Left lung (tissue), 4 donors: ENCODE measurements at regions not wholly inside any gene's neighbourhood (a gene's known extent, or its start where the extent isn't known, plus 50 kb on each side); places are given as distances from the start of the nearest gene placed in this dataset.
A peak's percentile ranks its signal among the peaks of the same experiment; 100 is the strongest.
"Not testable (repeated sequence)": the region's sequence is repeated elsewhere in the genome, so short reads cannot be mapped to it uniquely, and the experiment has no call there.

ENCODE experiments used
- ATAC-seq: fragments of 200-7000 bp; cut with Tn5 transposase; one replicate; pipeline ENCODE4 v1.9.1; 2020; ENCODE audit warnings: moderate library complexity
- DNase-seq, 4 donors: peaks; one replicate each; pipeline ENCODE4 v3.0.0-alpha.2; 2013 to 2020
- H3K27ac ChIP-seq, 2 donors: fragments of 200-600 bp; sonication (generic) in 1 of 2; one replicate each; pipeline versions ENCODE4 v1.5.0 to v1.8.0; 2020 to 2021
- H3K27me3 ChIP-seq, 2 donors: fragments of 200-600 bp; sonication (generic) in 1 of 2; one replicate each; pipeline versions ENCODE4 v1.5.0 to v1.8.0; 2020 to 2021
- H3K36me3 ChIP-seq, 2 donors: fragments of 200-600 bp; sonication (generic) in 1 of 2; one replicate each; pipeline versions ENCODE4 v1.5.0 to v1.8.0; 2020 to 2021
- H3K4me1 ChIP-seq, 2 donors: fragments of 200-600 bp; one replicate each; pipeline ENCODE4 v1.8.0; 2021
- H3K4me3 ChIP-seq, 2 donors: fragments of 200-600 bp; sonication (generic) in 1 of 2; one replicate each; pipeline versions ENCODE4 v1.5.0 to v1.8.0; 2020 to 2021; ENCODE audit warnings: mild to moderate bottlenecking in 1 of 2
- H3K9me3 ChIP-seq, 2 donors: fragments of 200-600 bp; sonication (generic) in 1 of 2; one replicate each; pipeline versions ENCODE4 v1.5.0 to v1.8.0; 2020 to 2021
- CTCF ChIP-seq, 2 donors: fragments of 200-600 bp; sonication (generic) in 1 of 2; IDR thresholded peaks; one replicate each; pipeline versions ENCODE4 v1.5.0 to v1.8.0; 2021; ENCODE audit warnings: antibody characterized with exemption in 2 of 2
- intact Hi-C, 2 donors: fragments of 100-400 bp; cut with DNase I; formaldehyde crosslinking; loops; one replicate each; pipeline versions ENCODE4 v1.11.2 to v1.14.2; 2022
- donor health status: DM: no; HTN: yes; CAD: no.
- donor health status: DM: no; HTN: no; CAD: no.

- TF ChIP-seq CTCF (IDR thresholded peaks at IDR 0.05): no peak
- H3K4me1 ChIP-seq: no peaks in the 10 kb centered on the region
- H3K27me3 ChIP-seq: no peaks in the 10 kb centered on the region
- intact Hi-C loops: no loop called here
- ATAC-seq (no peak), DNase-seq (peak in 1 of 4 donors; percentile 56)
- no peaks in the 10 kb centered on the region for H3K9me3 ChIP-seq
- H3K27ac ChIP-seq: no peak overlapping the region
- no peaks in the 10 kb centered on the region for H3K36me3 ChIP-seq
- H3K4me3 ChIP-seq: no peak overlapping the region
Observed at GRCh38 chr16:88328313-88328980, 54.3 kb upstream of the ZNF469 start.

DNA sequence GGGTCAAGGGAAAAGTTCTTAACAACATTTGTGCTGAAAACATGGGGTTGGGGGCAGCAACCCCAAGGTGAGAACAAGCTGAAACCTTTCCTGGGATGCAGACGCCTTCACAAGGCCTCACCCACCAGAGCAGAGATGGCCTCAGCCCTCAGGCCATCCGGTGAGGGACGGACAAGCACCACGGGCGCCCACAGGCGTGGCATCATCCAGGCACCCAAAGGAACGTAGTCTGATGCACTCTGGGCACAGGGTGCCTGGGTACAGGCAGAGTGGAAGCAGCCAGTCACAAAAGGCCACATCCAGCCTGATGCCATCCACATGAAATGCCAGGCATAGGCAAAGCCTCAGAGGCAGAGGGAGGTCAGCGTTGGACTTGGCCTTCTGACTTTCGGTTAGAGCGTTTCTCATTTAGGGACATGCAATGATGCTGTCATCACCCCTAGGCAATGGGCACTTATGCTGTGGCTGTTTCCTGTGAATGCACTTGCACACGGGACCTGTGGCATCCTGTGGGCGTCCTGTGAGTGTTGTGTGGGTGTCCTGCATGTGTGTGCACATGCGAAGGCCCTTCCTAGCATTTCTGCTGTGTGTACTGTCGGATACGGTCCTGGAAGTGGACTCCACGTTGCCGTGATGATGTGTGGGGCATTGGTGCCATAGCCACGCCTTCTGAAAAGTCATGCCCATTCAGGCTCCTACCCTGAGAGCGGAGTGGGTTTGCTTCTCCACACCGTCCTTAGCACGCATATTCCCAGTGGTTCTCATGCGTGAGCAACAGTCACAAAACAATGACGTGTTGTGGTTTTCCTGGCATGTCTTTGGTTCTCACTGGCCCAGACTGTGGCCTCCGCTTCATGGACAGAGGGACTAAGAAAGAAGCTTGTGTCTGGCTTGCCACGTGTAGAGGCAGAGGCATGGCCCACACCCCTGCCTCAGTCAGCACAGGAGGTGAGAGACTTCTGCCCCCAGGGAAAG lies 52.7 kb upstream of the ZNF469 start:
- DNase-seq (peak in 1 of 4 donors; percentile 50), ATAC-seq (no peak)
- H3K4me3 ChIP-seq: no peak overlapping the region
- no peak for TF ChIP-seq CTCF (IDR thresholded peaks at IDR 0.05)
- no peaks in the 10 kb centered on the region for H3K36me3 ChIP-seq
- H3K9me3 ChIP-seq: no peaks in the 10 kb centered on the region
- no peaks in the 10 kb centered on the region for H3K4me1 ChIP-seq
- intact Hi-C loops: no loop called here
- H3K27ac ChIP-seq: no peak overlapping the region
- H3K27me3 ChIP-seq: no peaks in the 10 kb centered on the region

DNA sequence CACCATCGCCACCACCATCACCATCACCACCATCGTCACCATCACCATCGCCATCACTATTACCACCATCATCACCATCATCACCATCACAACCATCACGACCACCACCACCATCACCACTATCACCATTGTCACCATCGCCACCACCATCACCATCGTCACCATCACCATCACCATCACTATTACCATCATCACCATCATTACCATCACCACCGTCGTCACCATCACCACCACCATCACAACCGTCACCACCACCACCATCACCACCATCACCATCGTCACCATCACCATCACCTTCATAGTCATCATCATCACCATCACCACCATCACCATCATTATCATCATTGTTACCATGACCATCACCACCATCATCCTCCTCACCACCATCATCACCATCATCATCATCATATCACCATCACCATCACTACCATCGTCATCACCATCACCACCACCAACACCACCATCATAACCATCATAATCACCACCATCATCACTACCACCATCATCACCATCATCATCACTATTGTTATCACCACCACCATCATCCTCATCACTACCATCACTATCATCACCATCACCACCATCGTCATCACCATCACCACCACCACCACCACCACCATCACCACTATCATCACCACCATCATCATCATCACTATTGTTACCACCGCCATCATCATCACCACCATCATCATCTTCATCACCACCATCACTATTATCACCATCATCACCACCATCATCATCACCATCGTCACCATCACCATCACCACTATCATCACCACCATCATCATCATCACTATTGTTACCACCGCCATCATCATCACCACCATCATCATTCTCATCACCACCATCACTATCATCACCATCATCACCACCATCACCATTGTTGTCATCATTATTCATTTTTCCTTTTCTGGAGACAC lies 51.5 kb upstream of the ZNF469 start:
- no peak overlapping the region for H3K27ac ChIP-seq
- ATAC-seq (no peak), DNase-seq (no peak)
- intact Hi-C loops: no loop called here
- no peaks in the 10 kb centered on the region for H3K4me1 ChIP-seq
- no peaks in the 10 kb centered on the region for H3K9me3 ChIP-seq
- H3K36me3 ChIP-seq: no peaks in the 10 kb centered on the region
- no peak for TF ChIP-seq CTCF (IDR thresholded peaks at IDR 0.05)
- no peaks in the 10 kb centered on the region for H3K27me3 ChIP-seq
- H3K4me3 ChIP-seq: no peak overlapping the region

DNA sequence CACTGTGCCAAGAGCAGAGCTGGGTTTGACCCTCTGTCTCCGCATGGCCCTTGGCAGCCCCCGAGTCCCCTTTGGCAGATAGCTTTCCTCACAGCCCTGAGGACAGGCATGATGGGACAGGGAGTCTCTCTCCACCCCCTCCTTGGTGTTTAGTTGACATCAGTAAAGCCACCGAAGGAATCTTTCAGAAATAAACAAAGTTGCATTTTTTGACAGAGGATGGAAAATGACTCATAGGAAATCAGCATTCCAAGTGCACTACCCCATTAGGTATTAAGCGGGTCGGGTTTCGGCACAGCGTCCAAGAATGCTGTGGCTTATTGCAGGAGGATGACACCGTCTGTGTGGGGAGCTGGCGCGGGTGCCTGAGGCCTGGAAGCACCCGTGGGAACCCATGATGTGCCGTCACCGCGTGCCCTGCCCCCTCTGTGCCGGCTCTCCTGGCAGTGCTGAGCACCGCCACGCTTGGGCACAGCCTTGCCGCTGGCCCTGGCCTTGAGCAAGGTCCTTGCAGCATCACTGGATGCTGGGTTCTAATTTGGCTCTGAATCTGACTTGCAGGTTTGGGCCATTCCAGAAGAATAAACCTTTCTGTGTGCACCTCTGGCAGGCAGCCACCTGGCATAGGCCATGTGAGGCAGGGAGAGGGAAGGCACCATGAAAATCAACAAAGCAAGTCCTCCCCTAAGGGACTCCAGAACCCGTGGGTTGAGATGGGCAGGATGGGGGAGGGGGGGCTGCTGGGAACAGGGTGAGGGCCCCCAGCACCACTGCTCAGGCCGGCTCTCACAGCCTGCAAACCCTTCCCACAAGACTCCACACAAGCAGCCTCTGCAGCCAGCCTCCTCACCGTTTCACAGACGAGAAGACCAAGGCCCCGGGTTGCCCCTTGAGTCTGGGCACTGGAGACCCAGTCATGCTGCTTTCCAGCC lies 50.5 kb upstream of the ZNF469 start:
- peak; percentile 71 for ATAC-seq
- no peaks in the 10 kb centered on the region for H3K4me1 ChIP-seq
- H3K27ac ChIP-seq: peak overlapping the region in 1 of 2 donors; percentile 18
- TF ChIP-seq CTCF (IDR thresholded peaks at IDR 0.05): no peak
- no peaks in the 10 kb centered on the region for H3K9me3 ChIP-seq
- H3K27me3 ChIP-seq: no peaks in the 10 kb centered on the region
- no peaks in the 10 kb centered on the region for H3K36me3 ChIP-seq
- peak in 2 of 4 donors; percentile 59 to 75 for DNase-seq
- no peak overlapping the region for H3K4me3 ChIP-seq
- intact Hi-C loops: no loop called here

DNA sequence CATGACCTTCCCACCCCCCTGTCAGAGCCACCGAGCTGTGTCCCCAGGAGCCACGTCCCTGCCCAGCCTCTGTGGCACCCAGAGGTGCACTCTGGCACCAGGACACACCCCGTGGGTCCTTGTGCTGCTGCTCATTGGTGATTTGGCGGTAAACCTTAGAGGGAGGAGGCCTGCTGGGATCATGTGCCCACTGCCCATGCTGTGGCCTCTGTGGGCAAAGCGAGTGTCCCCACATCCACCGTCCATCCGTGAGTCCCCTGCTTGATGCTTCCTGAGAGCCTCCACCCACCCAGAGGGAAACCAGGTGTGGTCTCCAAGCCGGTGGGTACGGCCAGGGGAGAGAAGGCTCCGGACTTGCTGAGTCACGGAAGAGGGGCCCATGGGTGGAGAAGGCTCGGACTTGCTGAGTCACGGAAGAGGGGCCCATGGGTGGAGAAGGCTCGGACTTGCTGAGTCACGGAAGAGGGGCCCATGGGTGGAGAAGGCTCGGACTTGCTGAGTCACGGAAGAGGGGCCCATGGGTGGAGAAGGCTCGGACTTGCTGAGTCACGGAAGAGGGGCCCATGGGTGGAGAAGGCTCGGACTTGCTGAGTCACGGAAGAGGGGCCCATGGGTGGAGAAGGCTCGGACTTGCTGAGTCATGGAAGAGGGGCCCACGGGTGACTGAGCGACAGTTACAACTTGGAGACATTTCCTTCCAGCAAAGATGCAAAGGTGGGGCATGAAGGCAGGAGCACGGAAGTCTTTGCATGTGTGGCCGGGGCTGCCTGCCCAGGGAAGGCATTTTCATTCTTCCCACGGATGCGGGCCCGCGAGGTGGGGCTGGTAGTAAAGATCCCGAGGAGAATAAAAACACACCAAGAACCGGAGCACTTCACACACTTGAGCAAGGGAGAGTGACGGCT lies 49.6 kb upstream of the ZNF469 start:
- H3K4me1 ChIP-seq, H3K27me3 ChIP-seq, ATAC-seq, H3K36me3 ChIP-seq, intact Hi-C loops, H3K4me3 ChIP-seq, H3K9me3 ChIP-seq: not testable (repeated sequence)
- peak overlapping the region in 1 of 2 donors; percentile 18 for H3K27ac ChIP-seq
- DNase-seq: peak in 1 of 4 donors; percentile 50
